SHP77 treated with DMSO at 0.1 percent for 48 hours (cell line): ENCODE measurements at regions not wholly inside any gene's neighbourhood (a gene's known extent, or its start where the extent isn't known, plus 50 kb on each side); places are given as distances from the start of the nearest gene placed in this dataset.
"Not testable (repeated sequence)": the region's sequence is repeated elsewhere in the genome, so short reads cannot be mapped to it uniquely, and the experiment has no call there.

Source experiments
- DNase-seq: peaks from one replicate; lab custom pipeline; 2025; lab: John Stamatoyannopoulos, UW

DNA sequence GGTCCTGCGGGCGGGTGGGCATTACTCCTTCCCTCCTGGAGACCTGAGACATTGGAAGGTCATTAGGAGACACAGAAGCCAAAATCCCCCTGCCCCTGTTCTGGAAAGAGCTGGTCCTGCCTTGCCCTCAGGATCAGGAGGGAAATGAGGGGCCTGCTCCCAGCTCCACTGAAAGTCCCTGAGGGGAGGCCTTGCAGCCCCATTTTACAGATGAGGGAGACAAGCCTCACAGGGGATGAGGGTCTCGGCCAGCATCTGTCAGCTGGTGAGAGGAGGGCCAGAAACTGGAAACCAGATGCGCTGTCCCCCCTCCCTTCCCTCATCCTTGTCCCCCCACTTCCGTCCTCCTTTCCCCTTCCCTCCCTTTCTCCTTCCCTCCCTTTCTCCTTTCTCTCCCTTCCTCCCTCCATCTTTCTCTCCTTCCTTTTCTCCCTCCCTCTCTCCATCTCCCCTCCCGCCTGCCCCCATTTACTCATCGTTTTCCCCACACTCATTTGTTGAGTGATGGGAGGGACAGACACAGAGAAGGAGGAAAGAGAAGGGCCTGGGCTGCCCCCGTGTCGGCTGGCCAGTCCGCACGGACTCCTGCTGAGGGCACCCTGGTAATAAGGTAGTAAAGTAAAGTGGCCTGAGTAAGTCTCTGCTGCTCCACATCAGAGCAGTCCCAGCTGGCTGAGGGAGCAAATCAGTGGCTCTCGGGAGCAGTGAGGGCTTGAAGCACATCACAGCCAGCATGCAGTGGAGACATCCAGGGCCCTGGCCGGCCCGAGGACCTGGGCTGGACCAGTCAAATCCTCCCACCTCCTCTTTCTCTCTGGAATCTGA is 112.4 kb upstream of the ALDH1A3 start:
- no peak for DNase-seq

DNA sequence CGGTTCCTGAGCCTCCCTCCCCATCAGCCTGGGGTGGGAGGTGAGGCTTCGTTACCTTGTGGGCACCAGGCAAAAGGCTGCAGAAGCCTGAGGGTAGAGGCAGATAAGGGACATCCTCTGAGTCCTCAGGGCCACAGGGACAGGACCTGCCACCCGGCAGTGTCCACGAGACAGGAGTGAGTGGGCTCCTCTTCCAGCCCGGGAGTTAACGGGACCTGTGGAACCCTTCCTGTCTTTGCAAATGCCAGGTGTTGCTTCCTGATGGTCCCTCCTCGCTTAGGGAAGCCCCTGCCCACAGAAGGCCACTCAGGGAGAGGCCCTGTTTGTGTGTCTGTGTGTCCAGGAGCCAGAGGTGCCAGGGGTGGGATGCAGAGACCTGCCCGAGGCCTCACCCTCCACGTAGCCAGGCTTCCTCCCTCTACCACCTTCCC is 111.1 kb upstream of the ALDH1A3 start:
- DNase-seq, result no peak

DNA sequence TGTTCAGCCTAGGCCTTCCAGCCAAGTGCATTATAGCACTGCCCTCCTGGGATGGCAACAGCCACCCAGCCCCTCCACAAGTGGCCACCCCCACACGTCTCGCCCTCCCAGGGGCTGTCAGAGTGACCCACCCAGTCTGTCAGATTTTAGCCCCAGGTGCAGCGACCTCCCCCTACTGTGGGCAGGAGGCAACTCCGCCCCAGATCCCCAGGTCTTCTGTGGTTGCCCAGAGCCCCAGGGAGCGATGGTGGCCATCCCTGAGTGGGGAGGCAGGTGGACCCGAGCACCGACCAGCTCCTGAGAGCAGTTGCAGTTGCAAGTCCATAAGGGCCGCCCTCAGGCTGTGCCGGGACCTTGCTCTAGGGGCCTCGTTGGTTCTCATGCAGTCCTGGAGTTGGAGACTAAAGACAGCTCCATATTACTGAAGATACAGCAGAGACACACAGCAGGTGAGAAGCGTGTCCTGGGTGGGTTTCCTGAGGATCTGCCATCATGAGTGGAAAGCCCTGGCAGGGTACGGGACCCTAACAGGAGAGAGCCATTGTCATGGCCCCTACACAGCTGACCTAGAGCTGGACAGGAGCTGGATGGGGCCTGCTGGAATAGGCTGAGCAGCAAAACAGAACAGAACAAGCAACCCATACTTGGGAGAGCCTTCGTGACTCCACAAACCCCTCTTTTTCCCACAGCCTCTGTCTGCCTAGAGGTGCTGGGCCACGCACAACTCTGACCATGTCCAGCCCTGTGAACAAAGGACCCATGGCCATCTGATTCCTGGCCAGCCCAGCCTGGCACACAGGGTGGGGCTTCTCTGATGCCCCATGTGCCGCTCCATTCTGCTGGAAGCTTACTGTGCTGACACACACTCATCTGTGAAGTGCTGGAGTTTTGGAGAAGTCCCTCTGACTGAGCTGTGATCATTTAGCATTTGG is 110.3 kb upstream of the ALDH1A3 start:
- no peak for DNase-seq

DNA sequence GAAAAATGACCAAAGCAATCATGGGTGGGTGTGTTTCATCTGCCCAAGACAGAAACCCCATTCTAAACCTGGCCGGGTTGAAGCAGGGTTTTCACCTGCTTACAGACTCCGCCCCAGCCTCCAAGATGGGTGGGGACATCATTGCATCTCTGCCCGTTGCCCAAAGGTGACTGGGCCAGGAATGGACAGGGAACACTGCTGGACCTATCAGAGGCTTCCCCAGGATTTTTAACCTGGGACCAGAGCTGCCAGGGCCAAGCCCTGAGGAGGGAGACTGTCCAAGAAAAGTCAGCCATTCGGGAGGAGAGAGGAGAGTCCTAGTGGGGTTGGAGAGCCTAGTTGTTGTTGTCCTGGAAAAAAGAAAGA is 109.7 kb upstream of the ALDH1A3 start:
- no peak for DNase-seq

DNA sequence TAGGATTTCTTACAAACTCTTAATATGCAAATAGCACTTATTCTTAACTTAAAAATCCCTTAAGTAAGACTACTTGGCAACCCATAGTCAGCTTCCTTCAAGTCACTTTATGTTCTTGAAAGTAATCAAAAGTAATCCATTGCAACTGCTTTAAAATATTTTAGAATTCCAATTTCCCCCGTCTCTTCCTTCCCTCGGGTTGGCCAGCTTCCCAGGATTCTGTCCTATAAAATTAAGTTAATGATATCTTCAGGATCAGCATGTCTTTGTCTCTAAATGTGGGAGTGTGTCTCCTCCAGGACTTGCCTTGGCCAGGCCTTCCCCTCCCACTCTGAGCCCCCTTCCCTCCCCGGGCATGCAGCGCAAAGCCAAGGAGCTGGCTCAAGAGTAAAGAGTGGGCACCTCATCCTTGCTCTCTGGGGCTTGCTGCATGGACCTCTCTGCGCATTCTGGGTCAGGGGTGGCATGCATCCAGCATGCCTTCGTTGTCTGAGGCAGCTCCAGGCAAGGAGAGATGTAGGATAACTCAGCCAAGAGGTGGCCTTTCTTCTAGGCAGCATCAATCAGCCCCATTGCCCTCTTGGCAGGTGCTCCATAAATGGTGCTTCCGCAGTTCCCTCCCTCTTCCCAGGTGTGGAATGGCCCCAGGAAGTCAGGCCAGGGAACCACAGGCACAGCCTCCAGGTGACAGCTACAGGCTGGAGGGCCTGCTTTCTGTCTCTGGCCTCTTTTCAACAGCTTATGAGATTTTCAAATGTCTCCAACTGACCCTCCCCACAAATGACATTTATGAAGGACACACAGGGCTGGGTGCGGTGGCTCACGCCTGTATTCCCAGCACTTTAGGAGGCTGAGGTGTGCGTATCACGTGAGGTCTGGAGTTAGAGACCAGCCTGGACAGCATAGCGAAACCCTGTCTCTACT is 108.7 kb upstream of the ALDH1A3 start:
- DNase-seq, result no peak

DNA sequence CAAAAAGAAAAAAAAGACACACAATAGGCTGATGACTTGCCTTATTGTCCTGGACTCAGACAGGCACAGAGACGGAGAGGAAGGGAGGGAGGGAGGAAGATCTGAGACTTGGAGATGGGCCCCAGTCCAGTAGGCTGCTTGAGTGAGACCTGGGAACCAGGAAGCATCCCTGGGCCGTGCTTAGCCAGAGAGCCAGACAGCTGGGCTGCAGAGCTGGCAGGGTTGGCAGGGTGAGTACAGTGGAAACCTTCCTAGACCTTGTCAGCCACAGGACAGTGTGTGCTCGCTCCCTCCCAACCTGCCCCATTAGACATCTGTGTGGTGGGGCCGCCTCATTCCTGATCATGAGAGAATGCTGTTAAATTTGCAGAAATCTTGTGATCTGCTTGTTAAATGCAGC is 107.9 kb upstream of the ALDH1A3 start:
- DNase-seq, result no peak

DNA sequence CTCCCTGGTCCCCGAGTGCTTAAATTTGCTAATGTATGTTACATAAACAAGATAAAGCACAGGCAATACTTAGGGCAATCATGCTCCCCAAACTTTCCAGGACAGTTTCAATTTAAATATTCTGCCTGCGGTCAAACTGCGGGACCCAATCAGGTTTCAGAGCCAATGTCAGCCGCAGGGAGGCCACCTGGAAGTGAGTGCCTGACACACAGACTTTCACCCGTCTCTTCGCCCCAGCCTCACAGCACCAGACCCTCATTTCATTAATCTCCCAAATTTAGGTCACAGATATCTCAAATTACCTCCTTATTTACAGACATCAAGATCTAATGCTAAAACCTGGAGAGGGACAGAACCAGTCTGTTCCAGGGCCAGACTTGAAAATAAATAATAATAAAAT is 107.2 kb upstream of the ALDH1A3 start:
- DNase-seq, result no peak

DNA sequence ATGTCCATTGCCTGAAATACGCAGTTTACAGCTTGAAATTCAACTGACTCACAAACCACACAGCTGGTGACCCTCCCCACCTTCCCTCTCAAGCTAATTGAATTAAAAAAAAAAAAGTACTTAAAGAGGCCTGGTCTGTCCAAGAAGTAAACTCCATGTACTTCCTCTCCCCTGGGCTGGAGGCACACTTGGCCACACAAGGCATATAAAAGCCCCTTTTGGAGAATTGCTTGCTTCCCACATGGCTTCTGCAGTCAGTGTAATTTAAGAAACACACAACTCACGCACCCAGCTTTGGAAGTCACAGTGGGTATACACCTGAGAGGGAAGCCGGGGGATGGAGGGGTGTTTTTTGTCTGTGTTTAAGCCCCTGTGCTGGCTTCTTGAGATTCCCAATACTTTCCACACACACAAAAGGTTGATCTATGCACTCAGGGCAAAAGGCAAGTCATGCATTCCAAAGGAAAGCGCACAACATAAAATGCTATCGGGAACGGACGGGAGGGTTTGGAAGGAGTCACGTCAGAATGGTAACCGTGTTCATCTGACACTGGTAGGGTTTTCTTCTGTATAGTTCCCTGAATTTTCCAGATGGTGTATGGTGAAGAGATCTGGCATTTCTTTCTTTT is 106.6 kb upstream of the ALDH1A3 start:
- DNase-seq, result no peak

DNA sequence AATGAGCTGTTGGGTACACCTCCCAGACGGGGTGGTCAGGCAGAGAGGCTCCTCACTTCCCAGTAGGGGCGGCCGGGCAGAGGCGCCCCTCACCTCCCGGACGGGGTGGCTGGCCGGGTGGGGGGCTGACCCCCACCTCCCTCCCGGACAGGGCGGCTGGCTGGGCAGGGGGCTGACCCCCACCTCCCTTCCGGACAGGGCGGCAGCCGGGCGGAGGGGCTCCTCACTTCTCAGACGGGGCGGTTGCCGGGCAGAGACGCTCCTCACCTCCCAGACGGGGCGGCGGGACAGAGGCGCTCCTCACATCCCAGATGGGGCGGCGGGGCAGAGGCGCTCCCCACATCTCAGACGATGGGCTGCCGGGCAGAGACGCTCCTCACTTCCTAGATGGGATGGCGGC is 105.6 kb upstream of the ALDH1A3 start:
- not testable (repeated sequence) for DNase-seq

DNA sequence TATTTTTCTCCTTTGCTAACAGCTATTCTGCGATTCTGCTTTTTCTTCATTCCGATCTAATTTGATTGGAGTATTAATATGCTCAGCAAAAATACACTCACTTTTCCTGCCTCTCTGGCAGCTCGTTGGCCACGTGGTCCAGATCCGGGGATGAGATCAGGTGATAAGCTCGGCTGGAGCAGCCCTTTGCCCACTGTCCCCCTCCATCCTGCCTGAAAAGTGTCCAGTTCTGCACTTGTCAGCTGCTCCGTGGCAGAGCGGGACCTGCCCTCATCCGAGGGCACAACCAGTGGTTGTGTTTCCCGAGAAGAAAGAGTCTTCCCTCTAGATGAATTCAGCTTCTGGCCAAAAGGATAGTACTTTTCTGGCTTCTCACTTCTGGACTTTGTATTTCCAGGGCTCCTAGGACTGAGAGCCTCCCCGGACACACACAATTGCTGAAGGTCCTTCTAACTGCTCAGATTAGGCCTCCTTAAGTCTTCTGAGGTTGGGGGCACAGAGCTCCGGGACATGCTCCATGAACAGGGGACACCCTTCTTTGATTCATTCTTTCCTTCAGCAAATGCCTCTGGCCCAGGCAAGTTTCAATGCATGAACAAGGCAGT is 103.9 kb upstream of the ALDH1A3 start:
- DNase-seq, result no peak

DNA sequence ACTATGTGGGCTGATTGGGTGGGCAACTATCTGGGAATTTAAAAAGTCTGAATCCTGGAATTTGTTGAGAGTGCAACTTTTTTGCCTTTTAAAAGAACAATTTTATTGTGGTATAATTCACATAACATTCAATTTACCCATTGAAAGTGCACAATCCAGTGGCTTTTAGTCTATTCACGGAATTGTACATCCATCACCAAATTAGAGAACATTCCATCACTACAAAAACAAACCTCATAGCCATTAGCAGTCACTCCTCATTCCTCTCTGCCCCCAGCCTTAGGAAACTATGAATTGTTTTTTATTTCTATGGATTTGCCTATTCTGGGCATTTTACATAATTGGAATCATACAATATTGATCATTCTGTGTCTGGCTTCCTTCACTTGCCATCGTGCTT is 101.8 kb upstream of the ALDH1A3 start:
- DNase-seq, result no peak

DNA sequence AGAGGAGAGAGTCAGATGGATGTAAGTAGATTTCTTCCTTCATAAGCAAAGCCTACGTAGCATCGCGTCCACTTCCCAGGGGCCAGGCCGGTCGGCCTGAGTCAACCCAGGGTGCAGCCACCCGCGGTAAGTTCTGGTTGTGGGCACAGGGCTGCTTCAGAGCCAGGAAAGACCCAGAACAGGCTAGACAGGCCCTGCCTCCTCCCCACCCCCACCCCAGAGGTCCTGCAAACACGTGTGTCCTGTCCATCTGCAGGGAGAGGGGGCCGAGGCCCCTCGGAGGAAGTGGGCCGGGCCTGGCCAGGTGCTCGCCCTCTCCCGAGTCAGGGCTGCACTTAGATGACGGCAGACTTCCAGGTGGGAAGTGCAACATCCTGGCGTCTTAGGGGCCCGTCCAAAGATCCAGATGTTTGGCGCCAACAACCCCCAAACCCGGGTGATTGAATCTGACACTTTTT is 100.8 kb upstream of the ALDH1A3 start:
- DNase-seq, result no peak

DNA sequence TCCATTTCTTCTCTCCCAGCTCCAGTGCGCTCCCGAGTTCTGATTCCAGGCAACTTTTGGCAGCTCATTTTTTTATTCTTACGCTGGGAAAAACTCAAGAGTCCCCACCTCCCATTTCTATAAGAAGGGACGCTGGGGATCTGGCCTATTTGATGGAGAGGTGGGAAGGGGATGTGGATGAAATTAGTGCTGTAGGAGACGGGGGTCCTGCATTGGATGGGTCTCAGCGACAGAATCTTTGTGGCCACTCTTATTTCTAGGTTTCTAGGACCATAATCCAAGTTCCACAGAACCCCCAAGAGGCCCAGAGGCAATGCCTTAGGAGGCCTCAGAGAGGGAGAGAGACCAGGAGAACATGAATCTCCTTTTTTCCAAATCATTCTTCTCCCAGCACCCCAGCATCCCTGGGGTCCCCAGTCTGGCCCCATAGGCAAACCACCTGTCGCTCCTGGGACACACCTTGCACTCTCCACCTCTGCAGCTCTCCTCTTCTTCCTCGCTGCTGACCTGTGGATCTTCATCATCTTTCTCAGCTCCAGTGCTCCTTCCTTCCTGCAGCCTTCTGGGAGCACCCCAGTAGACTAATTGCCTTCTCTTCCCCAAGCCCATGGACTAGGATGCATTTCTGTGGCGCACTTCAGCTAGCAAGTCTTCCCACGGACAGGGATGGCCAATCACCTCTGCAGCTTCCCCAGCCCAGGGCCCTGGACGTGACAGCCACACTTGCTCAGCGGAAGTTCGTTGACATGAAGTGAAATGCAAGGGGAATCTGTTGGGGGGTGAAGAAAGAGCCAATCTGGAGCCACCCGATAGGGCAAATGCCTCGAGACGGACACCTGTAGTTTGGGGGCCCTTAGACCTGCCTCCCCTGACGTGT is 100.1 kb upstream of the ALDH1A3 start:
- no peak for DNase-seq

DNA sequence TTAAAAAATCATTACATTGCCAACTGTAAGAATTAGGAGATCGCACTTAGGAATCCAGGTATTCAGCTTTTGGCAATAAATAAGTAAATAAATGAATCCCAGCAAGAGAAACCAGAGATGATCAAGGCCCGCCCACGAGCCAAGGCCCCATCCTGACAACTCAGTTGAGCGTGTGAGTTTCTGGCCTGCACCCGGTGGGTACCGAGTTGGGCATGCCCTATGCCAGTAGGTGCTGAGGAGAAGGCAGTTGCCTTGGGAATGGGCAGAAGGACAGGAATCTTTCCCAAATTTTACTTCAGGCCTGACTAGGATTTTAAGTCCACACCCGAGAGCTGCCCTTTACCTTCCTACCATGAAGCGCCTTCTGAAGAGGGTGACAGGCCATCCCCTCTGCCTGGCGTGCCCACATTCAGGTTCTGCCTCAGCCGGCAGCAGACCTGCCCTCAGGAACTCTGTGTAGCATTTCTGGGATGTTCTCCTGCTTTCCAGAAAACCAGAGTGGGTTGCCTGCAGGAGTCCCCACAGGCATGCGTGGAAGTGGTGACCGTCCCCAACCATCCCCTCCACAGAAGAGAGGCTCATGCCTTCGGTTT is 99.3 kb upstream of the ALDH1A3 start:
- no peak for DNase-seq

DNA sequence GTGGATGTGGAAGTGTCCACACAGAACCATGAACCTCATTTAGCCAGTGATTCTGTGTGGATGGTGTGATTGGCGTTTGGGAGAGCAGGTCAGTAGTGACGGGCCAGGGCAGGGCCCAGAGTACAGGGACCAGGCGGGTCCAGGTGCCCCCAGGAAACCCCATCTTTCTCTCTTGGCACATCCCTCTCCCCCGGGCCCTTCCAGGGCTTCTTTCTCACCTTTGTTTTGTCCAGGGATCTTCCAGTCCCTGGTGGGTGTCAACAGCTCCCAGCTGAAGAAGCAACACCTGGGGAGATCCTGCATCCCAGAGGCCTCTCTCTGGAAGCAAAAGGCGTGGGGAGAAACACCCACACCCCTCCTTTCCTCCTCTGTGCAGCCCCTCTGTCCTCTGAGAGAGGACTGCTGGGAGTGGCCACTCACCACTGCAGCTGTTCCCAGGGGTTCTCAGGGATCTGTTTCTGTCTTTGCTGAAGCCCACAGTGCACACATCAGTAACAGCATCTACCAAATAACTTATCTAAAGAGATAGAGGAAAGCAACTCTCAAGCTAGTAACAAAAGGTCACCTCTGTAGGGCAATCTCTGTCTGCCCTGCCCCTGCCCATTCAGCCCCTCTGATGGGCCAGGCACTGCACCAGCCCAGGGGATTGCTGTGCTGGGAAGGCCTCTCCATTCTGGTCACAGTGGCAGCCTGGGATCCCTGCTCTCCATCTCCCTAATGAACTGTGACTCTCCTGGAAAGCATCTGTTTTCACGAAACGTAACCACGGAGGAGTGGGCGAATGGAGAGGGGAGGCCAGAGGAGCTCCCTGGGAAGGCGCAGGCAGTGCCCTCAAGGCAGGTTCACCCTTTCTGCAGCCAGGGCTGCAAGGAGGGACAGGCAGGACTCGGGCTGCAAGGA is 98.3 kb upstream of the ALDH1A3 start:
- DNase-seq, result no peak

DNA sequence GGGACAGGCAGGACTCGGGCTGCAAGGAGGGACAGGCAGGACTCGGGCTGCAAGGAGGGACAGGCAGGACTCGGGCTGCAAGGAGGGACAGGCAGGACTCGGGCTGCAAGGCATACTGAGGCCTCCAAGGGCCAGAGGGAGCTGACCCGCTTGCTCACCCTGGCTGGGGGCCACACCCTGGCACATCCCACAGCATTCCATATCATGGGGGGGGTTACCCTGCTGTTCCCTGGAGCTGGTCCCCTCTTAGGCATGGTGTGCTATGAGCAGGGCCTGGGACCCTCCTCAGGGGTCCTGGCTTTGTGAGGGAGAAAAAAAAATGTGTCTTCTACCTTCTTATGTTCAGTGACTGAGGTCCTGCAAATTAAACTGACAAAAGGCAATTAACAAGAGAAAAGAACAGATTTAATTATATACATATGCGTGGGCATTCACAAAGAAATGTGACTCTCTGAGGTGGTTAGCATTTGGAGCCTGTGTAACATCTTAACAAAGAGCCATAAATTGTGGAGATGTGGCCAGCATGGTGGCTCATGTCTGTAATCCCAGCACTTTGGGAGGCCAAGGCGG is 97.6 kb upstream of the ALDH1A3 start:
- DNase-seq, result no peak

DNA sequence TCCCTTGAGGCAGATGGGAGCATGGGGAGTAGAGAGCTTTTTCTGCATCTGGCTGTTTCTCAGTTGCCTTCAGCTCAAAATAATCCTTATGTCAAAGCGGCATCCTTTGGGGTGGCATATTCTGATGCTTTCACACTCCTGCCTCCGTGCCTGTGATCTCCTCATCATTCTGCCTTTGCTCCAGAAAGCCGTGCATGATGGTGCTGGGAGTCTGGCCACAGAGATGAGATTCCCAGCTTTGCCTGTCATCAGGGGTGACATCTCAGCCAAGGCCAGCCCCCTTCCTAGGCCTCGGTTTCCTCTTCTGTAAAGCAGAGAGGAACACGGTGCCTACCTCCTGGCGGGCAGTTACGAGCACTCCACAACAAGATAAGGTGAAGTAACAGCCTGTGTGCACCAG is 96.3 kb upstream of the ALDH1A3 start:
- DNase-seq, result no peak

DNA sequence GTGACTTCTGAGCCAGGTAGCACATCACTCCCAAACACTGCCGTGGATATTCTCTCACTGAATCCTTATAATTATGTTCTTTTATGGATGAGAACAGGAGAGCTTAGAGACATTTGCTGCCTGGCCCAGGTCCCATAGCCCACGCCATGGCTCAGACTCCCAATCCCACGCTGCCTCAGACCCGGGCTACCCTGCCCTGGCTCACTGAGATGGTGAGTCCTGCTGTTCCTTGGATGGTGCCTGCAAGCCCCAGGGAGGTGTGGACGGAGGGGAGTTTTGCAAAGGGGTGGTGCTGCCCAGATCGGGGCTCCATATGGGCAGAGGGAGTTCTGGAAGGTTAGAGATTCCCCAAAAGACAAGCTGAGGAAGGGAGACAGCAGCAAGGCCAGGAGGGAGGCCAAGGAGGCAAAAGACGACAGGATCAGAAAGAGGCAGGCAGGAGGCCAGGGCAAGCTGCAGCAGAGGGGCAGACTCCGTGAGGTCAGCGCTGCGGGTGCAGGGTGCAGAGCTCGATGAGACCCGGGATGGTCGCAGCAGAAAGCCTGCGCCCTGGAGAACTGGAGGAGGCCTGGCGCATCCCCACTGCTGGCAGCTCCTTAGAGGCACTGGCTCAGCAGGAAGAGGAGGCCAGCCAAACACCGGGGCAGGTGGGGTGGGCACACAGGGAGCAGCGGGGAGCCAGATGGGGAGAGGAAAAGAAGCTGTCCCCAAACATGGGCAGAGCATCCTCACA is 95.7 kb upstream of the ALDH1A3 start:
- no peak for DNase-seq
